NCI-H1092 treated with DMSO at 0.1 percent for 48 hours (cell line): ENCODE measurements at regions not wholly inside any gene's neighbourhood (a gene's known extent, or its start where the extent isn't known, plus 50 kb on each side); places are given as distances from the start of the nearest gene placed in this dataset.
"Not testable (repeated sequence)": the region's sequence is repeated elsewhere in the genome, so short reads cannot be mapped to it uniquely, and the experiment has no call there.

Experiments
- DNase-seq: peaks from one replicate; lab custom pipeline; 2025; lab: John Stamatoyannopoulos, UW

GRCh38 chr10:23955456-23956225 lies 253.3 kb upstream of the KIAA1217 start:
- no peak for DNase-seq

- no peak for DNase-seq
These were observed 243.8 kb upstream of the KIAA1217 start for GRCh38 chr10:23965123-23965522.

- no peak for DNase-seq
These were observed 243.1 kb upstream of the KIAA1217 start for GRCh38 chr10:23965880-23966279.

- DNase-seq: no peak
These were observed 242.4 kb upstream of the KIAA1217 start for GRCh38 chr10:23966504-23967051.

GRCh38 chr10:23968301-23968700 lies 240.6 kb upstream of the KIAA1217 start:
- no peak for DNase-seq

- DNase-seq: no peak
These were observed 234.1 kb upstream of the KIAA1217 start for GRCh38 chr10:23974746-23975272.

GRCh38 chr10:23975431-23975830 lies 233.5 kb upstream of the KIAA1217 start:
- DNase-seq: no peak

- DNase-seq: no peak
These were observed 232.7 kb upstream of the KIAA1217 start for GRCh38 chr10:23976275-23976674.

GRCh38 chr10:23978317-23978716 lies 230.6 kb upstream of the KIAA1217 start:
- DNase-seq: no peak

GRCh38 chr10:23980094-23980493 lies 228.8 kb upstream of the KIAA1217 start:
- DNase-seq: no peak

- no peak for DNase-seq
These were observed 227.2 kb upstream of the KIAA1217 start for GRCh38 chr10:23981520-23982309.

GRCh38 chr10:23984405-23984804 lies 224.5 kb upstream of the KIAA1217 start:
- DNase-seq: not testable (repeated sequence)

- no peak for DNase-seq
These were observed 220.9 kb upstream of the KIAA1217 start for GRCh38 chr10:23988006-23988405.

GRCh38 chr10:23994459-23995046 lies 214.4 kb upstream of the KIAA1217 start:
- no peak for DNase-seq

GRCh38 chr10:23999445-23999844 lies 209.5 kb upstream of the KIAA1217 start:
- DNase-seq: no peak

GRCh38 chr10:24000271-24000813 lies 208.6 kb upstream of the KIAA1217 start:
- DNase-seq: no peak

GRCh38 chr10:24006741-24007140 lies 202.2 kb upstream of the KIAA1217 start:
- DNase-seq: no peak

- no peak for DNase-seq
These were observed 201.6 kb upstream of the KIAA1217 start for GRCh38 chr10:24007359-24007758.

- DNase-seq: no peak
These were observed 200.5 kb upstream of the KIAA1217 start for GRCh38 chr10:24008164-24009091.

- DNase-seq: no peak
These were observed 199.8 kb upstream of the KIAA1217 start for GRCh38 chr10:24009115-24009514.

GRCh38 chr10:24009736-24010135 lies 199.2 kb upstream of the KIAA1217 start:
- DNase-seq: no peak
